ENCODE measurements at regions not wholly inside any gene's neighbourhood (a gene's known extent, or its start where the extent isn't known, plus 50 kb on each side); places are given as distances from the start of the nearest gene placed in this dataset.
"Not testable (repeated sequence)": the region's sequence is repeated elsewhere in the genome, so short reads cannot be mapped to it uniquely, and the experiment has no call there.

- CTCF ChIA-PET, result no interaction called here
- H3K36me3 ChIP-seq (ENCODE audit: insufficient read depth, low read length, poor library complexity, severe bottlenecking), result no peaks in the 10 kb centered on the region
- H3K27ac ChIP-seq (ENCODE audit: low read depth, low read length, poor library complexity, severe bottlenecking), result no peak overlapping the region
- POLR2A ChIA-PET (ENCODE audit: low non-redundant PET), result interaction anchor here (0.5 to 0.6 kb wide), 2 partner anchors 9 to 1654 kb away, joined by 3 read pairs; no protein-coding TSS in a partner anchor
- H3K27me3 ChIP-seq (replicated peaks; ENCODE audit: insufficient read depth, low read depth, low read length, poor library complexity), result no peaks in the 10 kb centered on the region
- no peak overlapping the region for H3K4me3 ChIP-seq (ENCODE audit: low read depth, low read length, poor library complexity, severe bottlenecking)
- no peaks in the 10 kb centered on the region for H3K4me1 ChIP-seq (ENCODE audit: insufficient read depth, low read length, poor library complexity, severe bottlenecking)
- no peak for TF ChIP-seq EZH2 (IDR thresholded peaks at IDR 0.05; ENCODE audit: borderline replicate concordance, low read depth, low read length, poor library complexity, severe bottlenecking)
- TF ChIP-seq CTCF (conservative IDR thresholded peaks at IDR 0.05; ENCODE audit: low read depth, low read length), result no peak
- no peak for DNase-seq (ENCODE audit: low spot score)
- BruUV-seq (replicated peaks), result no TSS peak
- H3K9me3 ChIP-seq (ENCODE audit: low read depth, low read length, poor library complexity, severe bottlenecking), result no peaks in the 10 kb centered on the region
- intact Hi-C loops (cut with micrococcal nuclease; ENCODE audit: unreplicated experiment), result no loop called here
These were observed 64.7 kb upstream of the CREB3L1 start for GRCh38 chr11:46212720-46213119.

GRCh38 chr11:46210856-46211255 is 66.6 kb upstream of the CREB3L1 start:
- no peak for TF ChIP-seq CTCF (conservative IDR thresholded peaks at IDR 0.05; ENCODE audit: low read depth, low read length)
- TF ChIP-seq EZH2 (IDR thresholded peaks at IDR 0.05; ENCODE audit: borderline replicate concordance, low read depth, low read length, poor library complexity, severe bottlenecking), result no peak
- Histone ChIP-seq H3K4me3 (ENCODE audit: low read depth, low read length, poor library complexity, severe bottlenecking) (no peak overlapping the region), H3K27me3 (replicated peaks; ENCODE audit: insufficient read depth, low read depth, low read length, poor library complexity) (no peaks in the 10 kb centered on the region), H3K4me1 (ENCODE audit: insufficient read depth, low read length, poor library complexity, severe bottlenecking) (no peaks in the 10 kb centered on the region), H3K9me3 (ENCODE audit: low read depth, low read length, poor library complexity, severe bottlenecking) (no peaks in the 10 kb centered on the region), H3K27ac (ENCODE audit: low read depth, low read length, poor library complexity, severe bottlenecking) (no peak overlapping the region), H3K36me3 (ENCODE audit: insufficient read depth, low read length, poor library complexity, severe bottlenecking) (no peaks in the 10 kb centered on the region)
- no peak for DNase-seq (ENCODE audit: low spot score)
- ChIA-PET CTCF (no interaction called here), POLR2A (ENCODE audit: low non-redundant PET) (no interaction called here)
- intact Hi-C loops (cut with micrococcal nuclease; ENCODE audit: unreplicated experiment), result no loop called here
- BruUV-seq (replicated peaks), result no TSS peak

GRCh38 chr11:46210133-46210636 is 67.3 kb upstream of the CREB3L1 start:
- no peak for TF ChIP-seq EZH2 (IDR thresholded peaks at IDR 0.05; ENCODE audit: borderline replicate concordance, low read depth, low read length, poor library complexity, severe bottlenecking)
- no peak for TF ChIP-seq CTCF (conservative IDR thresholded peaks at IDR 0.05; ENCODE audit: low read depth, low read length)
- H3K36me3 ChIP-seq (ENCODE audit: insufficient read depth, low read length, poor library complexity, severe bottlenecking), result no peaks in the 10 kb centered on the region
- ChIA-PET CTCF (no interaction called here), POLR2A (ENCODE audit: low non-redundant PET) (no interaction called here)
- H3K27me3 ChIP-seq (replicated peaks; ENCODE audit: insufficient read depth, low read depth, low read length, poor library complexity), result no peaks in the 10 kb centered on the region
- intact Hi-C loops (cut with micrococcal nuclease; ENCODE audit: unreplicated experiment), result no loop called here
- no peak overlapping the region for H3K4me3 ChIP-seq (ENCODE audit: low read depth, low read length, poor library complexity, severe bottlenecking)
- no peaks in the 10 kb centered on the region for H3K4me1 ChIP-seq (ENCODE audit: insufficient read depth, low read length, poor library complexity, severe bottlenecking)
- no peaks in the 10 kb centered on the region for H3K9me3 ChIP-seq (ENCODE audit: low read depth, low read length, poor library complexity, severe bottlenecking)
- H3K27ac ChIP-seq (ENCODE audit: low read depth, low read length, poor library complexity, severe bottlenecking), result no peak overlapping the region
- no TSS peak for BruUV-seq (replicated peaks)
- DNase-seq (ENCODE audit: low spot score), result no peak

GRCh38 chr11:46209624-46210023 is 67.8 kb upstream of the CREB3L1 start:
- POLR2A ChIA-PET (ENCODE audit: low non-redundant PET); intact Hi-C loops (cut with micrococcal nuclease; ENCODE audit: unreplicated experiment); DNase-seq (ENCODE audit: low spot score); BruUV-seq (replicated peaks); H3K27me3 ChIP-seq (replicated peaks; ENCODE audit: insufficient read depth, low read depth, low read length, poor library complexity); H3K27ac ChIP-seq (ENCODE audit: low read depth, low read length, poor library complexity, severe bottlenecking); H3K4me3 ChIP-seq (ENCODE audit: low read depth, low read length, poor library complexity, severe bottlenecking); H3K36me3 ChIP-seq (ENCODE audit: insufficient read depth, low read length, poor library complexity, severe bottlenecking); H3K9me3 ChIP-seq (ENCODE audit: low read depth, low read length, poor library complexity, severe bottlenecking); H3K4me1 ChIP-seq (ENCODE audit: insufficient read depth, low read length, poor library complexity, severe bottlenecking): not testable (repeated sequence)
- CTCF ChIA-PET, result interaction anchor here (0.6 kb wide), 1 partner anchor 121 kb away, joined by 5 read pairs; no protein-coding TSS in a partner anchor

Measured in A673 (cell line).